IMR-90 (cell line): ENCODE measurements at regions not wholly inside any gene's neighbourhood (a gene's known extent, or its start where the extent isn't known, plus 50 kb on each side); places are given as distances from the start of the nearest gene placed in this dataset.

ENCODE experiments used
- CEBPB ChIP-seq: IDR thresholded peaks from 2 replicates; pipeline ENCODE4 v1.6.1; 2012; ENCODE audit warnings: low read depth, low read length, improper control_type of control experiment
- CTCF ChIP-seq: conservative IDR thresholded peaks from 2 replicates; pipeline ENCODE4 v1.5.1; 2012; ENCODE audit warnings: mild to moderate bottlenecking, low read depth, low read length, improper control_type of control experiment
- ELK1 ChIP-seq: fragments of 150-350 bp; IDR thresholded peaks from 2 replicates; pipeline ENCODE4 v1.6.1; 2016; ENCODE audit warnings: low read depth, mild to moderate bottlenecking, low read length, moderate library complexity, borderline replicate concordance
- MAFK ChIP-seq: IDR thresholded peaks from 2 replicates; pipeline ENCODE4 v1.6.1; 2012; ENCODE audit warnings: low read depth, low read length, improper control_type of control experiment
- MAZ ChIP-seq: IDR thresholded peaks from 2 replicates; pipeline ENCODE4 v1.6.1; 2012; ENCODE audit warnings: low read depth, mild to moderate bottlenecking, low read length, improper control_type of control experiment, moderate library complexity, borderline replicate concordance
- MXI1 ChIP-seq: IDR thresholded peaks from 2 replicates; pipeline ENCODE4 v1.6.1; 2012; ENCODE audit warnings: low read depth, mild to moderate bottlenecking, low read length, moderate library complexity, borderline replicate concordance
- NFE2L2 ChIP-seq: fragments of 150-350 bp; IDR thresholded peaks from 2 replicates; pipeline ENCODE4 v1.6.1; 2016; ENCODE audit warnings: low read depth, mild to moderate bottlenecking, low read length
- POLR2A ChIP-seq: IDR thresholded peaks from 2 replicates; pipeline ENCODE4 v1.6.1; 2012; ENCODE audit warnings: mild to moderate bottlenecking, low read depth, low read length
- RAD21 ChIP-seq: IDR thresholded peaks from 2 replicates; pipeline ENCODE4 v1.6.1; 2012; ENCODE audit warnings: low read length, improper control_type of control experiment
- RCOR1 ChIP-seq: IDR thresholded peaks from 2 replicates; pipeline ENCODE4 v1.6.1; 2012; ENCODE audit warnings: mild to moderate bottlenecking, low read length, improper control_type of control experiment; ENCODE audit not compliant: insufficient replicate concordance
- RFX5 ChIP-seq: IDR thresholded peaks from 2 replicates; pipeline ENCODE4 v1.8.0; 2012; ENCODE audit warnings: low read depth, mild to moderate bottlenecking, low read length, moderate library complexity
- SMC3 ChIP-seq: fragments of 150-350 bp; IDR thresholded peaks from 2 replicates; pipeline ENCODE4 v1.6.1; 2016; ENCODE audit warnings: low read depth, mild to moderate bottlenecking, antibody characterized with exemption, low read length, moderate library complexity
- USF2 ChIP-seq: fragments of 150-350 bp; IDR thresholded peaks from 2 replicates; pipeline ENCODE4 v1.6.1; 2017; ENCODE audit warnings: mild to moderate bottlenecking, antibody characterized with exemption, low read length, low read depth

- TF ChIP-seq ELK1 (no peak), MAFK (no peak; the same call in 1 of the 2 replicates), RAD21 (no peak), CTCF (no peak), POLR2A (no peak), USF2 (no peak), SMC3 (no peak), MAZ (no peak), RCOR1 (no peak), RFX5 (peak; percentile 32; the same call in 1 of the 2 replicates), NFE2L2 (no peak), MXI1 (no peak), CEBPB (peak; percentile 77)
Measured at GRCh38 chr21:27275294-27275927, 308.5 kb upstream of the ADAMTS5 start.
